H9 (cell line): ENCODE measurements at regions not wholly inside any gene's neighbourhood (a gene's known extent, or its start where the extent isn't known, plus 50 kb on each side); places are given as distances from the start of the nearest gene placed in this dataset.

ENCODE experiments used
- DNase-seq: peaks from one replicate; pipeline ENCODE4 v3.0.0-alpha.2; 2017
- H2AFZ ChIP-seq: one replicate; pipeline ENCODE4 v1.6.1; 2013; ENCODE audit warnings: mild to moderate bottlenecking, low read length, control low read depth, moderate library complexity
- H2AK5ac ChIP-seq: 2 replicates; pipeline ENCODE4 v1.6.1; 2013; ENCODE audit warnings: low read length, control low read depth, mixed read lengths; ENCODE audit not compliant: insufficient read length
- H2BK120ac ChIP-seq: one replicate; pipeline ENCODE4 v1.6.1; 2013; ENCODE audit warnings: low read depth, mild to moderate bottlenecking, low read length, control low read depth, inconsistent platforms; ENCODE audit not compliant: poor library complexity, severe bottlenecking
- H2BK12ac ChIP-seq: 2 replicates; pipeline ENCODE4 v1.6.1; 2013; ENCODE audit warnings: low read length, control low read depth, mixed read lengths, low read depth; ENCODE audit not compliant: insufficient read length
- H2BK15ac ChIP-seq: 2 replicates; pipeline ENCODE4 v1.6.1; 2013; ENCODE audit warnings: low read depth, low read length, control low read depth
- H2BK20ac ChIP-seq: one replicate; pipeline ENCODE4 v1.6.1; 2013; ENCODE audit warnings: low read depth, mild to moderate bottlenecking, low read length, control low read depth, inconsistent platforms; ENCODE audit not compliant: poor library complexity, severe bottlenecking
- H2BK5ac ChIP-seq: 2 replicates; pipeline ENCODE4 v1.6.1; 2013; ENCODE audit warnings: low read length, control low read depth, mixed read lengths; ENCODE audit not compliant: insufficient read length
- H3K14ac ChIP-seq: 2 replicates; pipeline ENCODE4 v1.6.1; 2013; ENCODE audit warnings: low read length, control low read depth; ENCODE audit not compliant: insufficient read depth
- H3K18ac ChIP-seq: 2 replicates; pipeline ENCODE4 v1.6.1; 2013; ENCODE audit warnings: low read depth, mild to moderate bottlenecking, mixed read lengths, low read length, control low read depth; ENCODE audit not compliant: insufficient read length
- H3K23ac ChIP-seq: 2 replicates; pipeline ENCODE4 v1.6.1; 2013; ENCODE audit warnings: low read length, control low read depth, mixed read lengths, low read depth; ENCODE audit not compliant: insufficient read length
- H3K23me2 ChIP-seq: 2 replicates; pipeline ENCODE4 v1.6.1; 2013; ENCODE audit warnings: low read depth, mild to moderate bottlenecking, mixed read lengths, low read length, control low read depth; ENCODE audit not compliant: insufficient read length, poor library complexity, severe bottlenecking
- H3K27ac ChIP-seq: 2 replicates; pipeline ENCODE4 v1.5.1; 2013; ENCODE audit warnings: low read length, control low read depth, mixed read lengths, low read depth; ENCODE audit not compliant: insufficient read length
- H3K27me3 ChIP-seq: 2 replicates; pipeline ENCODE4 v1.6.1; 2013; ENCODE audit warnings: low read length, control low read depth, inconsistent platforms; ENCODE audit not compliant: insufficient read depth
- H3K4ac ChIP-seq: 2 replicates; pipeline ENCODE4 v1.6.1; 2013; ENCODE audit warnings: low read depth, mild to moderate bottlenecking, control low read depth, inconsistent platforms, low read length, moderate library complexity
- H3K4me1 ChIP-seq: 2 replicates; pipeline ENCODE4 v1.6.1; 2013; ENCODE audit warnings: low read length, control low read depth, inconsistent platforms; ENCODE audit not compliant: insufficient read depth
- H3K4me2 ChIP-seq: 2 replicates; pipeline ENCODE4 v1.6.1; 2013; ENCODE audit warnings: low read length, control low read depth, mixed read lengths; ENCODE audit not compliant: insufficient read length, insufficient read depth
- H3K56ac ChIP-seq: 2 replicates; pipeline ENCODE4 v1.6.1; 2013; ENCODE audit warnings: low read depth, mild to moderate bottlenecking, mixed read lengths, low read length, control low read depth; ENCODE audit not compliant: insufficient read length
- H3K79me1 ChIP-seq: 2 replicates; pipeline ENCODE4 v1.6.1; 2013; ENCODE audit warnings: low read depth, mild to moderate bottlenecking, moderate library complexity, low read length, control low read depth, inconsistent platforms; ENCODE audit not compliant: insufficient read depth, poor library complexity, severe bottlenecking
- H3K79me2 ChIP-seq: 2 replicates; pipeline ENCODE4 v1.6.1; 2013; ENCODE audit warnings: low read length, control low read depth, inconsistent platforms; ENCODE audit not compliant: insufficient read depth
- H3K9ac ChIP-seq: 2 replicates; pipeline ENCODE4 v1.6.1; 2013; ENCODE audit warnings: low read length, control low read depth, mixed read lengths; ENCODE audit not compliant: insufficient read length; ENCODE audit errors: extremely low read depth
- H3K9me3 ChIP-seq: one replicate; pipeline ENCODE4 v1.6.1; 2013; ENCODE audit warnings: low read depth, low read length, inconsistent platforms; ENCODE audit not compliant: control insufficient read depth
- H3T11ph ChIP-seq: one replicate; pipeline ENCODE4 v1.6.1; 2013; ENCODE audit warnings: mild to moderate bottlenecking, low read length, control low read depth, inconsistent platforms
- H4K20me1 ChIP-seq: one replicate; pipeline ENCODE4 v1.6.1; 2013; ENCODE audit not compliant: control insufficient read depth, insufficient read length, insufficient read depth
- H4K5ac ChIP-seq: 2 replicates; pipeline ENCODE4 v1.6.1; 2013; ENCODE audit warnings: low read depth, mild to moderate bottlenecking, mixed read lengths, low read length, control low read depth; ENCODE audit not compliant: insufficient read length
- H4K8ac ChIP-seq: replicated peaks from 2 replicates; pipeline ENCODE4 v1.6.1; 2013; ENCODE audit warnings: low read length, control low read depth, mixed read lengths, low read depth; ENCODE audit not compliant: insufficient read length
- H4K91ac ChIP-seq: 2 replicates; pipeline ENCODE4 v1.6.1; 2013; ENCODE audit warnings: low read depth, mild to moderate bottlenecking, moderate library complexity, mixed read lengths, low read length, control low read depth; ENCODE audit not compliant: insufficient read length
- H3K27ac Mint-ChIP-seq, 3 experiments: 2 replicates in 2 of 3; 3 replicates in 1 of 3; pipeline ENCODE4 v1.8.0; 2020 to 2021; ENCODE audit warnings: mixed read lengths in 3 of 3, mild to moderate bottlenecking in 1 of 3, moderate library complexity in 1 of 3
- H3K27me3 Mint-ChIP-seq: 2 replicates; pipeline ENCODE4 v1.8.0; 2021; ENCODE audit warnings: low read depth, mild to moderate bottlenecking, moderate library complexity, mixed read lengths
- H3K36me3 Mint-ChIP-seq, 3 experiments: 2 replicates in 2 of 3; 3 replicates in 1 of 3; pipeline ENCODE4 v1.8.0; 2020 to 2021; ENCODE audit warnings: low read depth in 3 of 3, mixed read lengths in 3 of 3; ENCODE audit not compliant: insufficient read depth in 1 of 3
- H3K4me1 Mint-ChIP-seq, 2 experiments: 2 replicates each; pipeline ENCODE4 v1.8.0; 2020; ENCODE audit warnings: mixed read lengths in 2 of 2
- H3K4me3 Mint-ChIP-seq, 2 experiments: 2 replicates in 1 of 2; 3 replicates in 1 of 2; pipeline ENCODE4 v1.8.0; 2020 to 2021; ENCODE audit warnings: mild to moderate bottlenecking in 2 of 2, mixed read lengths in 2 of 2, moderate library complexity in 1 of 2
- H3K9me3 Mint-ChIP-seq, 2 experiments: 2 replicates in 1 of 2; 3 replicates in 1 of 2; pipeline ENCODE4 v1.8.0; 2020; ENCODE audit warnings: mild to moderate bottlenecking in 2 of 2, mixed read lengths in 2 of 2, moderate library complexity in 1 of 2
- WGBS: extraction: QIAGEN DNeasy Blood & Tissue Kit; methylation state at CpG from one replicate; pipeline ENCODE4 v1.1.7; 2013; ENCODE audit warnings: missing lambda C conversion rate, low lambda C conversion rate, mixed read lengths; ENCODE audit not compliant: insufficient read length; ENCODE audit errors: extremely low coverage; 5-methylcytosine and 5-hydroxymethylcytosine counted together
- TF ChIP-seq, protein P1 (sequence below): fragments of 200-600 bp; sonication (generic); conservative IDR thresholded peaks from 3 replicates; pipeline ENCODE4 v1.8.0; 2021; ENCODE audit warnings: antibody characterized with exemption, mild to moderate bottlenecking

DNA sequence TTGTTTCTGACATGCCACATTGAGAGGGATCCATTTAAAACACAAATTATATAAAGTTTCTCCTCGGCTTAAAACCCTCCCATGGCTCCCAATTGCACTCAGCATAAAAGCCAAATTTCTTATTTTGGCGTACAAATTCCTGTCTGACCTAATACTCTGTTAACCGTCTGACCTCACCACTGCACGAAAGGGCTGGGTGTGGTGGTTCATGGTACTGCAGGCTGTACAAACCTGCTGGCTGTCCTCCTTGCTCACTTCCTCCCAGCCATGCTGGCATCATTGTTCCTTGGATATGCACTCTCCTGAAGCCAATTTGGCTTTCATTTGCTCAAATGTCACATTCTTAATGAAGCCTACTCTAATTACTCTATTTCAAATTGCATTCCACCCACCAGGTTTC is 301.6 kb upstream of the C16orf82 start:
- Histone ChIP-seq H2BK15ac (no peak overlapping the region), H2BK20ac (no peak overlapping the region), H4K91ac (no peak overlapping the region), H3K14ac (no peak overlapping the region), H3K79me2 (0 out of 2 replicates have a peak, but pooled peaks cover 2% of the 10 kb centered on the region), H2BK120ac (no peak overlapping the region), H3K27me3 (peaks cover 2% of the 10 kb centered on the region; the same call in 1 of the 2 replicates), H3K56ac (no peak overlapping the region), H2BK12ac (no peak overlapping the region), H4K5ac (no peak overlapping the region), H3K4me1 (no peaks in the 10 kb centered on the region), H3K18ac (no peak overlapping the region), H3K27ac (no peak overlapping the region), H4K20me1 (no peaks in the 10 kb centered on the region), H3K4me2 (no peak overlapping the region), H3K4ac (no peak overlapping the region), H3K9me3 (no peaks in the 10 kb centered on the region), H3K23ac (no peak overlapping the region), H2AK5ac (no peak overlapping the region), H2BK5ac (no peak overlapping the region), H4K8ac (no peak overlapping the region), H3K79me1 (no peaks in the 10 kb centered on the region), H3K23me2 (no peaks in the 10 kb centered on the region), H3K9ac (no peak overlapping the region), H3T11ph (no peak overlapping the region), H2AFZ (no peak overlapping the region)
- TF ChIP-seq, protein P1, sequence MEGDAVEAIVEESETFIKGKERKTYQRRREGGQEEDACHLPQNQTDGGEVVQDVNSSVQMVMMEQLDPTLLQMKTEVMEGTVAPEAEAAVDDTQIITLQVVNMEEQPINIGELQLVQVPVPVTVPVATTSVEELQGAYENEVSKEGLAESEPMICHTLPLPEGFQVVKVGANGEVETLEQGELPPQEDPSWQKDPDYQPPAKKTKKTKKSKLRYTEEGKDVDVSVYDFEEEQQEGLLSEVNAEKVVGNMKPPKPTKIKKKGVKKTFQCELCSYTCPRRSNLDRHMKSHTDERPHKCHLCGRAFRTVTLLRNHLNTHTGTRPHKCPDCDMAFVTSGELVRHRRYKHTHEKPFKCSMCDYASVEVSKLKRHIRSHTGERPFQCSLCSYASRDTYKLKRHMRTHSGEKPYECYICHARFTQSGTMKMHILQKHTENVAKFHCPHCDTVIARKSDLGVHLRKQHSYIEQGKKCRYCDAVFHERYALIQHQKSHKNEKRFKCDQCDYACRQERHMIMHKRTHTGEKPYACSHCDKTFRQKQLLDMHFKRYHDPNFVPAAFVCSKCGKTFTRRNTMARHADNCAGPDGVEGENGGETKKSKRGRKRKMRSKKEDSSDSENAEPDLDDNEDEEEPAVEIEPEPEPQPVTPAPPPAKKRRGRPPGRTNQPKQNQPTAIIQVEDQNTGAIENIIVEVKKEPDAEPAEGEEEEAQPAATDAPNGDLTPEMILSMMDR = peak; percentile 54
- no CpG with 5 or more reads among the region's 4 CpGs for WGBS
- Mint-ChIP-seq H3K27ac (no peak overlapping the region), H3K4me3 (no peak overlapping the region), H3K27me3 (peaks cover 73% of the 10 kb centered on the region), H3K9me3 (peaks cover 0 to 2% of the 10 kb centered on the region in 2 experiments; a peak in 3 of 5 replicates), H3K4me1 (no peaks in the 10 kb centered on the region), H3K36me3 (no peaks in the 10 kb centered on the region)
- peak; percentile 41 for DNase-seq
